DND-41 (cell line): ENCODE measurements at regions not wholly inside any gene's neighbourhood (a gene's known extent, or its start where the extent isn't known, plus 50 kb on each side); places are given as distances from the start of the nearest gene placed in this dataset.

Experiments
- ATAC-seq: fragments of 200-7000 bp; cut with Tn5 transposase; 3 replicates; pipeline ENCODE4 v1.9.1; 2021; ENCODE audit warnings: low read depth; ENCODE audit not compliant: insufficient read depth
- DNase-seq: peaks from one replicate; pipeline ENCODE4 v3.0.0-alpha.2; 2020
- H2AFZ ChIP-seq: 2 replicates; pipeline ENCODE4 v1.6.0; 2012; ENCODE audit warnings: low read depth, low read length
- H3K27ac ChIP-seq: 2 replicates; pipeline ENCODE4 v1.5.1; 2012; ENCODE audit warnings: low read length, inconsistent platforms
- H3K27me3 ChIP-seq: fragments of 200-600 bp; sonication (generic); 2 replicates; pipeline ENCODE4 v1.6.0; 2012; ENCODE audit warnings: low read length, mild to moderate bottlenecking, inconsistent platforms; ENCODE audit not compliant: insufficient read depth, poor library complexity
- H3K36me3 ChIP-seq: 2 replicates; pipeline ENCODE4 v1.5.1; 2012; ENCODE audit warnings: low read length, inconsistent platforms; ENCODE audit not compliant: insufficient read depth
- H3K4me1 ChIP-seq: 2 replicates; pipeline ENCODE4 v1.5.1; 2012; ENCODE audit warnings: mild to moderate bottlenecking, low read length; ENCODE audit not compliant: insufficient read depth
- H3K4me2 ChIP-seq: 2 replicates; pipeline ENCODE4 v1.6.0; 2012; ENCODE audit warnings: mild to moderate bottlenecking, moderate library complexity, low read length, inconsistent platforms; ENCODE audit not compliant: insufficient read depth
- H3K4me3 ChIP-seq, 2 experiments: fragments of 200-600 bp in 1 of 2; shearing (Covaris generic) in 1 of 2; 2 replicates each; pipeline ENCODE4 v1.5.1; 2012 to 2016; ENCODE audit warnings: inconsistent platforms in 2 of 2, low read length in 2 of 2, mild to moderate bottlenecking in 2 of 2, low read depth in 1 of 2, moderate library complexity in 1 of 2
- H3K79me2 ChIP-seq: 2 replicates; pipeline ENCODE4 v1.6.0; 2012; ENCODE audit warnings: low read length, inconsistent platforms; ENCODE audit not compliant: insufficient read depth
- H3K9ac ChIP-seq: 2 replicates; pipeline ENCODE4 v1.6.0; 2012; ENCODE audit warnings: low read depth, mild to moderate bottlenecking, inconsistent platforms, low read length, moderate library complexity
- H3K9me3 ChIP-seq: 2 replicates; pipeline ENCODE4 v1.5.1; 2012; ENCODE audit warnings: low read length, moderate library complexity, mild to moderate bottlenecking, inconsistent platforms; ENCODE audit not compliant: insufficient read depth, severe bottlenecking
- H4K20me1 ChIP-seq: 2 replicates; pipeline ENCODE4 v1.6.0; 2012; ENCODE audit warnings: low read length; ENCODE audit not compliant: insufficient read depth
- EZH2 ChIP-seq: IDR thresholded peaks from 3 replicates; pipeline ENCODE4 v1.6.1; 2012; ENCODE audit warnings: borderline replicate concordance, low read depth, mild to moderate bottlenecking, moderate library complexity, low read length, inconsistent platforms; ENCODE audit not compliant: severe bottlenecking
- TF ChIP-seq, protein P1 (sequence below): IDR thresholded peaks from 2 replicates; pipeline ENCODE4 v1.5.1; 2012; ENCODE audit warnings: borderline replicate concordance, low read length, moderate library complexity, mild to moderate bottlenecking; ENCODE audit not compliant: poor library complexity, severe bottlenecking; ENCODE audit errors: extremely low read depth

DNA sequence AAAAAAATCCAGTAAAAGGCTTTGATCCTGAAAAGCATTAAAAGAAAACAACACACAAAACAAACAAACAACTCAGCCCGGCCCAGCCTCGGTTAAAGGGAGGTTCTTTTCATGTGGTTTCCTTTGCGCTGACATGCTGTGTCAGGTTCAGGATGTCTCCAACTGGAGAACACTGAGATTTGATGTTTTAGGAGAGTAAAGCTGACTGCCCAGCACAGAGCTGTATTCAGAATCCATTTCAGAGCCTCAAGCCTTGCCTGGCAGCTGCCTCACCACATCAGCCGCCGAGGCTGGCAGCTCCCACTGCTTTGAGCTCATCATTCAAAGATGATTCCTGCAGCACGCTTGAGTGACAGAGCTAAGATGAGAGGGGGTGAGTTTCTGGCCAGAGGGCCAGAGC, 205.8 kb upstream of the LYZL1 start:
- TF ChIP-seq, protein P1, sequence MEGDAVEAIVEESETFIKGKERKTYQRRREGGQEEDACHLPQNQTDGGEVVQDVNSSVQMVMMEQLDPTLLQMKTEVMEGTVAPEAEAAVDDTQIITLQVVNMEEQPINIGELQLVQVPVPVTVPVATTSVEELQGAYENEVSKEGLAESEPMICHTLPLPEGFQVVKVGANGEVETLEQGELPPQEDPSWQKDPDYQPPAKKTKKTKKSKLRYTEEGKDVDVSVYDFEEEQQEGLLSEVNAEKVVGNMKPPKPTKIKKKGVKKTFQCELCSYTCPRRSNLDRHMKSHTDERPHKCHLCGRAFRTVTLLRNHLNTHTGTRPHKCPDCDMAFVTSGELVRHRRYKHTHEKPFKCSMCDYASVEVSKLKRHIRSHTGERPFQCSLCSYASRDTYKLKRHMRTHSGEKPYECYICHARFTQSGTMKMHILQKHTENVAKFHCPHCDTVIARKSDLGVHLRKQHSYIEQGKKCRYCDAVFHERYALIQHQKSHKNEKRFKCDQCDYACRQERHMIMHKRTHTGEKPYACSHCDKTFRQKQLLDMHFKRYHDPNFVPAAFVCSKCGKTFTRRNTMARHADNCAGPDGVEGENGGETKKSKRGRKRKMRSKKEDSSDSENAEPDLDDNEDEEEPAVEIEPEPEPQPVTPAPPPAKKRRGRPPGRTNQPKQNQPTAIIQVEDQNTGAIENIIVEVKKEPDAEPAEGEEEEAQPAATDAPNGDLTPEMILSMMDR: no peak
- no peak for TF ChIP-seq EZH2
- H3K27ac ChIP-seq: no peak overlapping the region
- peak; percentile 5 for DNase-seq
- no peaks in the 10 kb centered on the region for H4K20me1 ChIP-seq
- no peaks in the 10 kb centered on the region for H3K36me3 ChIP-seq
- no peak overlapping the region for H3K9ac ChIP-seq
- no peaks in the 10 kb centered on the region for H3K4me1 ChIP-seq
- no peaks in the 10 kb centered on the region for H3K9me3 ChIP-seq
- no peak overlapping the region for H3K4me3 ChIP-seq
- H2AFZ ChIP-seq: no peak overlapping the region
- peaks cover 17% of the 10 kb centered on the region for H3K27me3 ChIP-seq
- H3K79me2 ChIP-seq: no peaks in the 10 kb centered on the region
- H3K4me2 ChIP-seq: no peak overlapping the region
- ATAC-seq: no peak

DNA sequence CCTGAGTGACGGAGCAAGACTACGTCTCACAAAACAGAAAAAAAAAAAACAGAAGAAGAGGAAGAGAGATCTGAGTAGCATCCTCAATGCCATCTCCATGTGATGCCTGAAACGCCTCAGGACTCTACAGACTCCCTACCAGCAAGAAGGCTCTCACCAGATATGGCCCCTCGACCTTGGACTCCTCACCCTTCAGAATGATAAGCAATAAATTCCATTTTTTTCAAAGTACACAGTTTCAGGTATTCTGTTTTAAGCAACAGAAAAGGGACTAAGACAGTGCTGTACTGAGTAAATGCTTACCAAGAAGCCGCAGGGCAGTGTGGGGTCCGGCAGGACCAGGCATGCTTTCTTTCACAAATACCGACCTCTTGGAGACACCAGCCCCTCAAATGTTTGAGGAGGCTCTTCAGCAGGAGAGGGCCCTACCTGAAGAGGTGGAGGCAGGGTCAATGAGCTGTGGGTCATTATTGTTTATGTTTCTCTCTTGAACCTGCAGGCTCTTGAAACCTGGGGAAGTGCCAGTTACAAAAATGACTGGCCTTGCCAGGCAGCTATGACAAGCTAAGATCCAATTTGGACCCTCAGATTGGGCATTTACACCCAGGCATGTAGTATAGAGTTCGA, 204.1 kb upstream of the LYZL1 start:
- Histone ChIP-seq H3K79me2 (no peaks in the 10 kb centered on the region), H3K9me3 (no peaks in the 10 kb centered on the region), H3K9ac (no peak overlapping the region), H3K4me2 (no peak overlapping the region), H3K36me3 (no peaks in the 10 kb centered on the region), H3K27ac (no peak overlapping the region), H3K27me3 (peaks cover 17% of the 10 kb centered on the region), H2AFZ (no peak overlapping the region), H4K20me1 (no peaks in the 10 kb centered on the region), H3K4me3 (no peak overlapping the region), H3K4me1 (no peaks in the 10 kb centered on the region)
- no peak for DNase-seq
- ATAC-seq: no peak
- TF ChIP-seq, protein P1: no peak
- no peak for TF ChIP-seq EZH2

DNA sequence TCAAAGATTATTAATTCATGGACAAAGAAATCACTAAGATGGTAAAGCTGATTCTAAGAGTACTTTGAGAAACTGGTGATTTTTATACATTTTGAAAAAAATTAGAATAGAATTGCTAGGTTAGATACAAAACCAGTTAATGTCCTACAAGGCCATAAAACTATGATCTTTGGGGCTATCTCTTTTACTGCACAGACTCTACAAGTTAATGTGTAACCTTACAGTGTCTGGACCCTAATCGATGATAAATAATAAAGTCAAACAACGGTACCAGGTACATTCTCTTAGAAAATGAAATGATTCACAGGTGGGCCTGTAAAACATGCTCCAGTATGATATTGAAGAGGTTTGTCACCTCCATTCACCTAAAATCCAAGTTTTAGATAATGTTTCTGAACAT, 199.8 kb upstream of the LYZL1 start:
- no peak for ATAC-seq
- H3K36me3 ChIP-seq: no peaks in the 10 kb centered on the region
- H3K4me3 ChIP-seq: no peak overlapping the region
- no peak for DNase-seq
- TF ChIP-seq, protein P1: no peak
- no peak for TF ChIP-seq EZH2
- H4K20me1 ChIP-seq: no peaks in the 10 kb centered on the region
- no peaks in the 10 kb centered on the region for H3K4me1 ChIP-seq
- no peak overlapping the region for H3K27ac ChIP-seq
- H2AFZ ChIP-seq: no peak overlapping the region
- H3K4me2 ChIP-seq: no peak overlapping the region
- H3K79me2 ChIP-seq: no peaks in the 10 kb centered on the region
- H3K9ac ChIP-seq: no peak overlapping the region
- H3K27me3 ChIP-seq: no peaks in the 10 kb centered on the region
- no peaks in the 10 kb centered on the region for H3K9me3 ChIP-seq

DNA sequence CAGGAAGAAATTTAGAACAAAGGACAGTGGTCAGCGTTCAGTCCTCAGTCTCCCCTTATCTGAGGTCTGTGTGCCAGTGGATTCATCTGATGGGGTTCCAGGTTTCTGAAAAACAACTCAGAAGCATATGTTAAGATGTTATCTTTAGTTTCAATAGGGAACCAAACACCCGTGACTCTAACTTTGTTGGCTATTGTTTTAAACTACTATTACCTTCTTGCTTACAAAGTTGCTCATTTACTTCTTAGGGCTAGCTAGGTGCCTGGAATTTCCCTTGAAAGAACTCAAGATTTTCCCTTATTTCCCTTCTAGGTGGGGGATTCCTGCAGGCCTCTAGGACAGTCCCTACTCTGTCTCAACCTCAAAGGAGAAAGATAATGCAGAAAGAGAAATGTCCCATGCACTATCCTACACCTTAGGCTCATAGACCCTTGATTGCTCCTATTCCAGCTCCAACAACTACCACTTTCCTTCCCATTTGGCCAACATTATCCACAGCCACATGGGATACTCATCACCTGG, 192.5 kb upstream of the LYZL1 start:
- no peaks in the 10 kb centered on the region for H3K27me3 ChIP-seq
- DNase-seq: no peak

More for the DNA sequence above, 192.5 kb upstream of the LYZL1 start:
- Histone ChIP-seq H3K36me3 (no peaks in the 10 kb centered on the region), H4K20me1 (no peaks in the 10 kb centered on the region), H3K79me2 (no peaks in the 10 kb centered on the region), H3K4me1 (no peaks in the 10 kb centered on the region), H3K4me3 (no peak overlapping the region), H3K9me3 (no peaks in the 10 kb centered on the region), H2AFZ (no peak overlapping the region), H3K4me2 (no peak overlapping the region), H3K9ac (no peak overlapping the region), H3K27ac (no peak overlapping the region)
- TF ChIP-seq, protein P1: no peak
- no peak for TF ChIP-seq EZH2
- ATAC-seq: no peak
